Cardiac muscle cell (in vitro differentiated cells and primary cell): ENCODE measurements at regions not wholly inside any gene's neighbourhood (a gene's known extent, or its start where the extent isn't known, plus 50 kb on each side); places are given as distances from the start of the nearest gene placed in this dataset.
A peak's percentile ranks its signal among the peaks of the same experiment; 100 is the strongest.

ENCODE experiments used
- DNase-seq, 2 donors: peaks; one replicate each; pipeline versions ENCODE4 v3.0.0 to v3.0.0-alpha.2; 2010 to 2017; ENCODE audit warnings: low read depth in 1 of 2, low spot score in 1 of 2
- H3K27ac ChIP-seq: fragments of 200-600 bp; sonication (generic); 2 replicates; pipeline ENCODE4 v1.5.1; 2016
- H3K27me3 ChIP-seq: fragments of 200-600 bp; sonication (generic); 2 replicates; pipeline ENCODE4 v1.6.0; 2016; ENCODE audit warnings: control low read depth
- H3K36me3 ChIP-seq: fragments of 200-600 bp; sonication (generic); 2 replicates; pipeline ENCODE4 v1.5.1; 2016; ENCODE audit warnings: control low read depth
- H3K4me1 ChIP-seq: fragments of 200-600 bp; sonication (generic); 2 replicates; pipeline ENCODE4 v1.8.1; 2017; ENCODE audit warnings: low read depth, mild to moderate bottlenecking, mixed run types
- H3K4me3 ChIP-seq: fragments of 200-600 bp; sonication (generic); 2 replicates; pipeline ENCODE4 v1.5.1; 2016; ENCODE audit warnings: mild to moderate bottlenecking
- H3K9me3 ChIP-seq: fragments of 200-600 bp; sonication (generic); 2 replicates; pipeline ENCODE4 v1.5.1; 2017; ENCODE audit warnings: low read depth, mild to moderate bottlenecking, control low read depth
- TF ChIP-seq, protein P1 (sequence below): IDR thresholded peaks from 2 replicates; pipeline ENCODE4 v1.5.1; 2012; ENCODE audit warnings: low read depth, mild to moderate bottlenecking, low read length

- Histone ChIP-seq H3K4me3 (no peak overlapping the region), H3K4me1 (no peaks in the 10 kb centered on the region)
These were observed 592.7 kb downstream of the EPHA7 start for GRCh38 chr6:92826633-92827032.

DNA sequence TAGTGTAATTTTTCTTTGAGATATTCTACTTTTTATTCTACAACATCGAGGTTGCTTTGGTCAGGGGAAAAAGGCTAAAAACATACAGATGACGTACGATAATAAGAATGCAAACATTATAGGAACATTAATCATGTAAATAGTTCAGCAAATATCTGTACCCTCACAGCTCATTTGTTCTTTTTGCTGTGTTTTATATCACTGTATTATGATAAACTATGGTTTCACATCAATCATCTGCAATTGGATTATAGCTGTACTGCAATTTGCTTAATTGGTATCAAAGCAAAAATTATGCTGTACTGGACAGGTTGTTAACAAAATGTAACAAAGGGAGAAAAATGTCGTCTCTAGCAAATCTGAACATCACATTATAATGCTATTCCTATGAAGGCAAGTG lies 597.1 kb downstream of the EPHA7 start:
- H3K4me1 ChIP-seq, result no peaks in the 10 kb centered on the region
- H3K36me3 ChIP-seq, result no peaks in the 10 kb centered on the region
- H3K27me3 ChIP-seq, result no peaks in the 10 kb centered on the region
- no peak overlapping the region for H3K4me3 ChIP-seq
- H3K9me3 ChIP-seq, result no peaks in the 10 kb centered on the region
- TF ChIP-seq, protein P1, sequence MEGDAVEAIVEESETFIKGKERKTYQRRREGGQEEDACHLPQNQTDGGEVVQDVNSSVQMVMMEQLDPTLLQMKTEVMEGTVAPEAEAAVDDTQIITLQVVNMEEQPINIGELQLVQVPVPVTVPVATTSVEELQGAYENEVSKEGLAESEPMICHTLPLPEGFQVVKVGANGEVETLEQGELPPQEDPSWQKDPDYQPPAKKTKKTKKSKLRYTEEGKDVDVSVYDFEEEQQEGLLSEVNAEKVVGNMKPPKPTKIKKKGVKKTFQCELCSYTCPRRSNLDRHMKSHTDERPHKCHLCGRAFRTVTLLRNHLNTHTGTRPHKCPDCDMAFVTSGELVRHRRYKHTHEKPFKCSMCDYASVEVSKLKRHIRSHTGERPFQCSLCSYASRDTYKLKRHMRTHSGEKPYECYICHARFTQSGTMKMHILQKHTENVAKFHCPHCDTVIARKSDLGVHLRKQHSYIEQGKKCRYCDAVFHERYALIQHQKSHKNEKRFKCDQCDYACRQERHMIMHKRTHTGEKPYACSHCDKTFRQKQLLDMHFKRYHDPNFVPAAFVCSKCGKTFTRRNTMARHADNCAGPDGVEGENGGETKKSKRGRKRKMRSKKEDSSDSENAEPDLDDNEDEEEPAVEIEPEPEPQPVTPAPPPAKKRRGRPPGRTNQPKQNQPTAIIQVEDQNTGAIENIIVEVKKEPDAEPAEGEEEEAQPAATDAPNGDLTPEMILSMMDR, result no peak
- no peak for DNase-seq
- no peak overlapping the region for H3K27ac ChIP-seq

More at GRCh38 chr6:92826633-92827032, 592.7 kb downstream of the EPHA7 start:
- Histone ChIP-seq H3K9me3 (no peaks in the 10 kb centered on the region), H3K27ac (no peak overlapping the region), H3K36me3 (no peaks in the 10 kb centered on the region), H3K27me3 (no peaks in the 10 kb centered on the region)
- no peak for DNase-seq
- TF ChIP-seq, protein P1, result no peak

- Histone ChIP-seq H3K4me3 (no peak overlapping the region), H3K27me3 (no peaks in the 10 kb centered on the region), H3K9me3 (no peaks in the 10 kb centered on the region), H3K4me1 (no peaks in the 10 kb centered on the region), H3K27ac (no peak overlapping the region), H3K36me3 (no peaks in the 10 kb centered on the region)
- TF ChIP-seq, protein P1, result no peak
- DNase-seq, result no peak
These were observed 598.8 kb downstream of the EPHA7 start for GRCh38 chr6:92820601-92821000.

- no peak overlapping the region for H3K27ac ChIP-seq
- no peaks in the 10 kb centered on the region for H3K27me3 ChIP-seq
- H3K4me1 ChIP-seq, result no peaks in the 10 kb centered on the region
- TF ChIP-seq, protein P1, result peak; percentile 69
- no peak overlapping the region for H3K4me3 ChIP-seq
- H3K9me3 ChIP-seq, result no peaks in the 10 kb centered on the region
- no peaks in the 10 kb centered on the region for H3K36me3 ChIP-seq
- peak; percentile 49 to 76 for DNase-seq
These were observed 608.4 kb downstream of the EPHA7 start for GRCh38 chr6:92810913-92811312.

GRCh38 chr6:92806254-92806653 lies 613.1 kb downstream of the EPHA7 start:
- TF ChIP-seq, protein P1, result no peak

DNA sequence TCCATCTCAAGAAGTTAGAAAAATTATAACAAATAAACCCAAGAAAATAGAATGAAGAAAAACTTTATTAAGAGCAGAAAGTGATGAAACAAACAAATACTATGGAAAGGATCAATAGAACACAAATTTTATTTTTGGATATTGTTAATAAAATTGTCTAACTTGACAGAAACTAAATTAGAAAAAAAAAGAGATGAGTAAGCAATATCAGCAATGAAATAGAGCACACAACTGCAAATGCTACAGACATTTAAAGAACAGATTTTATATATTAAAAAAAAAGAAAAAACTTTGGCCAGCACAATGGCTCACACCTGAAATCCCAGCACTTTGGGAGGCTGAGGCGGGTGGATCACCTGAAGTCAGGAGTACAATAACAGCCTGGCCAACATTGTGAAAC lies 628.0 kb downstream of the EPHA7 start:
- DNase-seq, result no peak
- Histone ChIP-seq H3K4me3 (no peak overlapping the region), H3K9me3 (no peaks in the 10 kb centered on the region), H3K36me3 (no peaks in the 10 kb centered on the region), H3K4me1 (no peaks in the 10 kb centered on the region), H3K27me3 (no peaks in the 10 kb centered on the region), H3K27ac (no peak overlapping the region)
- TF ChIP-seq, protein P1, result no peak

More at GRCh38 chr6:92806254-92806653, 613.1 kb downstream of the EPHA7 start:
- Histone ChIP-seq H3K9me3 (no peaks in the 10 kb centered on the region), H3K4me1 (no peaks in the 10 kb centered on the region), H3K27me3 (no peaks in the 10 kb centered on the region), H3K27ac (no peak overlapping the region), H3K36me3 (no peaks in the 10 kb centered on the region), H3K4me3 (no peak overlapping the region)
- no peak for DNase-seq
